ENCODE measurements at regions not wholly inside any gene's neighbourhood (a gene's known extent, or its start where the extent isn't known, plus 50 kb on each side); places are given as distances from the start of the nearest gene placed in this dataset.

DNA sequence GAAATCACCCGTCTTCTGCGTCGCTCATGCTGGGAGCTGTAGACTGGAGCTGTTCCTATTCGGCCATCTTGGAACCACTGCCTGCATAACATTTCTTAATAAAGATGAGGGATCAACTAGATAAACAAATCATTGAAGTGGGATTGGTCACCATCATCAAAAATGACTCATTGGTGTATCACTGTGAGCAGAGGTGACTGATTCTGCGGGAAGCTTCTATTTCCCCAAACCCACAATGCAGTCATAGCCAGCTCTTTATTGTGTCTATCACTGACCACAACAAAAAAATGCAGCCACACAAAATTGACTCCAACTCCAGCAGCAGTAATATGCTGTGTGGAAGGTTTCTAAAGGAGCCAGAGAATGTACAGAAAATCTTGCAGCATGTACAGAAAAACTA lies 630.7 kb upstream of the HS6ST1 start:
- no peak for TF ChIP-seq EZH2 (IDR thresholded peaks at IDR 0.05; ENCODE audit: borderline replicate concordance, low read depth, low read length, poor library complexity, severe bottlenecking)
- TF ChIP-seq, protein P1, sequence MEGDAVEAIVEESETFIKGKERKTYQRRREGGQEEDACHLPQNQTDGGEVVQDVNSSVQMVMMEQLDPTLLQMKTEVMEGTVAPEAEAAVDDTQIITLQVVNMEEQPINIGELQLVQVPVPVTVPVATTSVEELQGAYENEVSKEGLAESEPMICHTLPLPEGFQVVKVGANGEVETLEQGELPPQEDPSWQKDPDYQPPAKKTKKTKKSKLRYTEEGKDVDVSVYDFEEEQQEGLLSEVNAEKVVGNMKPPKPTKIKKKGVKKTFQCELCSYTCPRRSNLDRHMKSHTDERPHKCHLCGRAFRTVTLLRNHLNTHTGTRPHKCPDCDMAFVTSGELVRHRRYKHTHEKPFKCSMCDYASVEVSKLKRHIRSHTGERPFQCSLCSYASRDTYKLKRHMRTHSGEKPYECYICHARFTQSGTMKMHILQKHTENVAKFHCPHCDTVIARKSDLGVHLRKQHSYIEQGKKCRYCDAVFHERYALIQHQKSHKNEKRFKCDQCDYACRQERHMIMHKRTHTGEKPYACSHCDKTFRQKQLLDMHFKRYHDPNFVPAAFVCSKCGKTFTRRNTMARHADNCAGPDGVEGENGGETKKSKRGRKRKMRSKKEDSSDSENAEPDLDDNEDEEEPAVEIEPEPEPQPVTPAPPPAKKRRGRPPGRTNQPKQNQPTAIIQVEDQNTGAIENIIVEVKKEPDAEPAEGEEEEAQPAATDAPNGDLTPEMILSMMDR (conservative IDR thresholded peaks at IDR 0.05; ENCODE audit: low read depth, low read length) = no peak

All from A673 (cell line).